Activated naive CD4-positive, alpha-beta T cell treated with anti-CD3 and anti-CD28 coated beads, Interleukin-2, amount 50 U/mL, for 24 hours (primary cell): ENCODE measurements at regions not wholly inside any gene's neighbourhood (a gene's known extent, or its start where the extent isn't known, plus 50 kb on each side); places are given as distances from the start of the nearest gene placed in this dataset.
A peak's percentile ranks its signal among the peaks of the same experiment; 100 is the strongest.
"Not testable (repeated sequence)": the region's sequence is repeated elsewhere in the genome, so short reads cannot be mapped to it uniquely, and the experiment has no call there.

Experiments
- H3K27ac Mint-ChIP-seq: one replicate; pipeline ENCODE4 v1.8.0; 2021; ENCODE audit warnings: mild to moderate bottlenecking, mixed read lengths
- H3K27me3 Mint-ChIP-seq: one replicate; pipeline ENCODE4 v1.8.0; 2021; ENCODE audit warnings: mixed read lengths
- H3K36me3 Mint-ChIP-seq: one replicate; pipeline ENCODE4 v1.8.0; 2021; ENCODE audit warnings: mixed read lengths
- H3K4me1 Mint-ChIP-seq: one replicate; pipeline ENCODE4 v1.8.0; 2021; ENCODE audit warnings: mixed read lengths
- H3K4me3 Mint-ChIP-seq: one replicate; pipeline ENCODE4 v1.8.0; 2021; ENCODE audit warnings: mild to moderate bottlenecking, mixed read lengths
- H3K9me3 Mint-ChIP-seq: one replicate; pipeline ENCODE4 v1.8.0; 2021; ENCODE audit warnings: mixed read lengths

- Mint-ChIP-seq H3K4me3 (no peak overlapping the region), H3K27ac (no peak overlapping the region), H3K4me1 (peaks cover 11% of the 10 kb centered on the region), H3K9me3 (no peaks in the 10 kb centered on the region), H3K27me3 (no peaks in the 10 kb centered on the region), H3K36me3 (no peaks in the 10 kb centered on the region)
Measured at GRCh38 chr13:84132491-84132890, 250.2 kb upstream of the SLITRK1 start.

GRCh38 chr13:84131249-84131648, 249.0 kb upstream of the SLITRK1 start:
- Mint-ChIP-seq H3K9me3 (no peaks in the 10 kb centered on the region), H3K27ac (no peak overlapping the region), H3K27me3 (no peaks in the 10 kb centered on the region), H3K4me1 (no peaks in the 10 kb centered on the region), H3K36me3 (no peaks in the 10 kb centered on the region), H3K4me3 (no peak overlapping the region)

- Mint-ChIP-seq H3K4me1 (no peaks in the 10 kb centered on the region), H3K27ac (no peak overlapping the region), H3K9me3 (no peaks in the 10 kb centered on the region), H3K27me3 (no peaks in the 10 kb centered on the region), H3K4me3 (no peak overlapping the region), H3K36me3 (no peaks in the 10 kb centered on the region)
Measured at GRCh38 chr13:84130495-84131114, 248.3 kb upstream of the SLITRK1 start.

- Mint-ChIP-seq H3K27me3 (no peaks in the 10 kb centered on the region), H3K27ac (no peak overlapping the region), H3K4me3 (no peak overlapping the region), H3K4me1 (no peaks in the 10 kb centered on the region), H3K36me3 (no peaks in the 10 kb centered on the region), H3K9me3 (no peaks in the 10 kb centered on the region)
Measured at GRCh38 chr13:84129966-84130365, 247.7 kb upstream of the SLITRK1 start.

GRCh38 chr13:84127597-84128128, 245.4 kb upstream of the SLITRK1 start:
- Mint-ChIP-seq H3K36me3 (no peaks in the 10 kb centered on the region), H3K4me3 (no peak overlapping the region), H3K27ac (no peak overlapping the region), H3K9me3 (no peaks in the 10 kb centered on the region), H3K4me1 (no peaks in the 10 kb centered on the region), H3K27me3 (no peaks in the 10 kb centered on the region)

- no peaks in the 10 kb centered on the region for H3K27me3 Mint-ChIP-seq
- no peak overlapping the region for H3K4me3 Mint-ChIP-seq
- no peaks in the 10 kb centered on the region for H3K9me3 Mint-ChIP-seq
- no peaks in the 10 kb centered on the region for H3K36me3 Mint-ChIP-seq
- no peak overlapping the region for H3K27ac Mint-ChIP-seq
- H3K4me1 Mint-ChIP-seq, result no peaks in the 10 kb centered on the region
Measured at GRCh38 chr13:84126671-84127171, 244.4 kb upstream of the SLITRK1 start.

GRCh38 chr13:84121456-84121855, 239.2 kb upstream of the SLITRK1 start:
- Mint-ChIP-seq H3K4me3 (no peak overlapping the region), H3K36me3 (no peaks in the 10 kb centered on the region), H3K27me3 (no peaks in the 10 kb centered on the region), H3K4me1 (no peaks in the 10 kb centered on the region), H3K9me3 (no peaks in the 10 kb centered on the region), H3K27ac (no peak overlapping the region)

GRCh38 chr13:84118839-84119409, 236.7 kb upstream of the SLITRK1 start:
- H3K27ac Mint-ChIP-seq, result no peak overlapping the region
- no peaks in the 10 kb centered on the region for H3K4me1 Mint-ChIP-seq
- no peak overlapping the region for H3K4me3 Mint-ChIP-seq

GRCh38 chr13:84098273-84098672, 216.0 kb upstream of the SLITRK1 start:
- Mint-ChIP-seq H3K9me3 (peaks cover 5% of the 10 kb centered on the region), H3K4me3 (no peak overlapping the region), H3K27ac (no peak overlapping the region), H3K36me3 (no peaks in the 10 kb centered on the region), H3K4me1 (no peaks in the 10 kb centered on the region), H3K27me3 (no peaks in the 10 kb centered on the region)

More at GRCh38 chr13:84118839-84119409, 236.7 kb upstream of the SLITRK1 start:
- Mint-ChIP-seq H3K9me3 (no peaks in the 10 kb centered on the region), H3K36me3 (no peaks in the 10 kb centered on the region), H3K27me3 (no peaks in the 10 kb centered on the region)

- Mint-ChIP-seq H3K27ac (no peak overlapping the region), H3K27me3 (no peaks in the 10 kb centered on the region), H3K9me3 (peaks cover 5% of the 10 kb centered on the region), H3K36me3 (no peaks in the 10 kb centered on the region), H3K4me1 (no peaks in the 10 kb centered on the region), H3K4me3 (no peak overlapping the region)
Measured at GRCh38 chr13:84097148-84097547, 214.9 kb upstream of the SLITRK1 start.

- H3K27ac Mint-ChIP-seq, result no peak overlapping the region
- no peaks in the 10 kb centered on the region for H3K4me1 Mint-ChIP-seq
- peaks cover 5% of the 10 kb centered on the region for H3K9me3 Mint-ChIP-seq
- H3K4me3 Mint-ChIP-seq, result no peak overlapping the region
- no peaks in the 10 kb centered on the region for H3K36me3 Mint-ChIP-seq
- no peaks in the 10 kb centered on the region for H3K27me3 Mint-ChIP-seq
Measured at GRCh38 chr13:84096216-84096615, 213.9 kb upstream of the SLITRK1 start.

- no peaks in the 10 kb centered on the region for H3K36me3 Mint-ChIP-seq
Measured at GRCh38 chr13:84088996-84089395, 206.7 kb upstream of the SLITRK1 start.

GRCh38 chr13:84086847-84087162, 204.5 kb upstream of the SLITRK1 start:
- no peak overlapping the region for H3K4me3 Mint-ChIP-seq
- H3K9me3 Mint-ChIP-seq, result peaks cover 7% of the 10 kb centered on the region

More at GRCh38 chr13:84088996-84089395, 206.7 kb upstream of the SLITRK1 start:
- Mint-ChIP-seq H3K9me3 (no peaks in the 10 kb centered on the region), H3K4me3 (no peak overlapping the region), H3K27ac (no peak overlapping the region), H3K27me3 (no peaks in the 10 kb centered on the region), H3K4me1 (no peaks in the 10 kb centered on the region)

GRCh38 chr13:84086098-84086846, 204.0 kb upstream of the SLITRK1 start:
- not testable (repeated sequence) for H3K4me3 Mint-ChIP-seq, H3K9me3 Mint-ChIP-seq, H3K4me1 Mint-ChIP-seq, H3K27me3 Mint-ChIP-seq, H3K27ac Mint-ChIP-seq, H3K36me3 Mint-ChIP-seq

More at GRCh38 chr13:84086847-84087162, 204.5 kb upstream of the SLITRK1 start:
- H3K4me1 Mint-ChIP-seq, result no peaks in the 10 kb centered on the region
- no peak overlapping the region for H3K27ac Mint-ChIP-seq
- no peaks in the 10 kb centered on the region for H3K36me3 Mint-ChIP-seq
- H3K27me3 Mint-ChIP-seq, result no peaks in the 10 kb centered on the region

- H3K27ac Mint-ChIP-seq, result peak overlapping the region; percentile 20
- no peaks in the 10 kb centered on the region for H3K27me3 Mint-ChIP-seq
- H3K4me1 Mint-ChIP-seq, result no peaks in the 10 kb centered on the region
- H3K4me3 Mint-ChIP-seq, result no peak overlapping the region
- H3K36me3 Mint-ChIP-seq, result no peaks in the 10 kb centered on the region
- H3K9me3 Mint-ChIP-seq, result peaks cover 7% of the 10 kb centered on the region
Measured at GRCh38 chr13:84082462-84082861, 200.2 kb upstream of the SLITRK1 start.
